ENCODE measurements at regions not wholly inside any gene's neighbourhood (a gene's known extent, or its start where the extent isn't known, plus 50 kb on each side); places are given as distances from the start of the nearest gene placed in this dataset.

DNA sequence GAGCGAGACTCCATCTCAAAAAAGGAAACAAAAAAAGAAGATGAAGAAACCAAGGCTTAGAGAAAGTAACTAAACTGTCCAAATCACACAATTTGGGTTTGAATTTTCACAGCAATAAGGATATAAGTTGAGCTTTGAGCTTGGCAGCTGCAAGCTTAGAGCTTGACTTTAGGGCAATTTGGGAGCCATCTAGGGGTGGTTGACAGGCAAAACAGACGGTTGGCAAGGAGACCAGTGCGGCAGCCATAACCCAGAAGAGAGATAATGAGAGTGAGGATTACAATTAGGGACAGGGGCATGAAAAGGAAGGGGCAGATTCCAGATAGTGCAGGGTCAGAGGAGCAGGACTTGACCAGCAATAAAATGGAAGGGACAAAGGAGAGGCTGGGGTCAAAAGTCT is 382.2 kb upstream of the HNRNPA3 start:
- H3K27ac ChIP-seq: no peak overlapping the region
- H3K4me3 ChIP-seq: no peak overlapping the region
- TF ChIP-seq, protein P1, sequence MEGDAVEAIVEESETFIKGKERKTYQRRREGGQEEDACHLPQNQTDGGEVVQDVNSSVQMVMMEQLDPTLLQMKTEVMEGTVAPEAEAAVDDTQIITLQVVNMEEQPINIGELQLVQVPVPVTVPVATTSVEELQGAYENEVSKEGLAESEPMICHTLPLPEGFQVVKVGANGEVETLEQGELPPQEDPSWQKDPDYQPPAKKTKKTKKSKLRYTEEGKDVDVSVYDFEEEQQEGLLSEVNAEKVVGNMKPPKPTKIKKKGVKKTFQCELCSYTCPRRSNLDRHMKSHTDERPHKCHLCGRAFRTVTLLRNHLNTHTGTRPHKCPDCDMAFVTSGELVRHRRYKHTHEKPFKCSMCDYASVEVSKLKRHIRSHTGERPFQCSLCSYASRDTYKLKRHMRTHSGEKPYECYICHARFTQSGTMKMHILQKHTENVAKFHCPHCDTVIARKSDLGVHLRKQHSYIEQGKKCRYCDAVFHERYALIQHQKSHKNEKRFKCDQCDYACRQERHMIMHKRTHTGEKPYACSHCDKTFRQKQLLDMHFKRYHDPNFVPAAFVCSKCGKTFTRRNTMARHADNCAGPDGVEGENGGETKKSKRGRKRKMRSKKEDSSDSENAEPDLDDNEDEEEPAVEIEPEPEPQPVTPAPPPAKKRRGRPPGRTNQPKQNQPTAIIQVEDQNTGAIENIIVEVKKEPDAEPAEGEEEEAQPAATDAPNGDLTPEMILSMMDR (IDR thresholded peaks at IDR 0.05): no peak
- ATAC-seq (no peak), DNase-seq (no peak)
- intact Hi-C loops (cut with DNase I): no loop called here
- no peaks in the 10 kb centered on the region for H3K36me3 ChIP-seq
- H3K27me3 ChIP-seq: peaks cover 6% of the 10 kb centered on the region
- no peaks in the 10 kb centered on the region for H3K9me3 ChIP-seq
- H3K4me1 ChIP-seq: no peaks in the 10 kb centered on the region

DNA sequence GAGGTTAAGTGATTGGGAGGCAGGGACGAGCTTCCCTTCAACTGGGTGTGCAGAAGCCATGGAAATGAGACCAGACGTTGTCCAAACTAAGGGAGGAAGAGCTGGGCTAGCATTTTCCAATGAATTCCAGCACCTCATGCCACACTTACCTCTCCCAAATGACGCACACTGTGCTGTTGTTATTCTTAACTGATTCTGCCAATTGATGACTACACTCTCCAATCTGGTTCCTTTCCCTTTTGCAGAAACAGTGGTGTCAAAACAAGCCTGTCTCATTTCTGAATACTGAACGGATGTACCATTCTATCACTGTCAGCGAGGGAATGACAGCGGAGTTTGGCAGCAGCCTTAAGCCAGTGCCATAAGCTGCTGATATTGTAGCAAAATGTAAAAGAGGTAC is 380.5 kb upstream of the HNRNPA3 start:
- no peak overlapping the region for H3K4me3 ChIP-seq
- no peaks in the 10 kb centered on the region for H3K4me1 ChIP-seq
- ATAC-seq (no peak), DNase-seq (no peak)
- peaks cover 6% of the 10 kb centered on the region for H3K27me3 ChIP-seq
- no peaks in the 10 kb centered on the region for H3K9me3 ChIP-seq
- TF ChIP-seq, protein P1 (IDR thresholded peaks at IDR 0.05): no peak
- H3K36me3 ChIP-seq: no peaks in the 10 kb centered on the region
- intact Hi-C loops (cut with DNase I): no loop called here
- H3K27ac ChIP-seq: no peak overlapping the region

DNA sequence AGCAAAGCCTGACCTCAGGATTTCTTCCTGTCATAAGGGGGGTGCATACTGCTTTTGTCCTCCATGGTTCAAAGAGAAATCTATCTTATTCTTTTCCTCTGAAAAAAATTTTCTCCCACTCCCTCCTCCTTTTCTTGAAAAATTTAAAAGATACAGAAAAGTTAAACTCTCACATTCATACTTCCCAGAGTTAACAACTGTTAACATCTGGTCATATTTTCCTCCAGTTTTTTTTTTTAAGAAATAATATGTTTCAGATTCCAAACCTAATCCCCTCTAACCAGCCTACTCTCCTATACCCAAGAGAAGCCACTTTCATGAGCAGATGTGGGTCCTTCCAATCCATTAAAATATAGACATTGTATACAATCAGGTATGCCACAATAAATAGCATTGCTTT is 378.9 kb upstream of the HNRNPA3 start:
- no peak overlapping the region for H3K27ac ChIP-seq
- DNase-seq (no peak), ATAC-seq (no peak)
- no peaks in the 10 kb centered on the region for H3K36me3 ChIP-seq
- H3K27me3 ChIP-seq: peaks cover 6% of the 10 kb centered on the region
- no peaks in the 10 kb centered on the region for H3K4me1 ChIP-seq
- H3K4me3 ChIP-seq: no peak overlapping the region
- H3K9me3 ChIP-seq: no peaks in the 10 kb centered on the region
- intact Hi-C loops (cut with DNase I): no loop called here
- TF ChIP-seq, protein P1 (IDR thresholded peaks at IDR 0.05): no peak

DNA sequence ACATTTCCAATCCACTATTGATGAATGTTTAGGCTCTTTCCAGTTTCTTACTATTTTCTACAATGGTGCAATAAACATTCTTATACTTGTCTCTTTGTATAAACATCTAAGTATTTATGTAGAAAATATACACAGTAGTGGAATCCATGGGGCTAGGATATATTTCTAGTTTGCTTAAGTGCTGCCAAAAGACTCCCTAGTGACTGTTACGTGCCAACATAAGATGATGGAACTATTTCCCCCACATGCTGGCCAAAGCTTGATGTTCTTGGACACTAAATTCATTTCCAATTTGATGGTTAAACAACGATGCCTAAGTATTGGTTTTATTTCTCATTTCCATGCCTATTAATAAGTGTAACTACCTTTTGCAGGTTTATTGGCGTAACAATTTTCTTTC is 378.4 kb upstream of the HNRNPA3 start:
- no peak for DNase-seq
- no peaks in the 10 kb centered on the region for H3K4me1 ChIP-seq
- intact Hi-C loops (cut with DNase I): no loop called here

DNA sequence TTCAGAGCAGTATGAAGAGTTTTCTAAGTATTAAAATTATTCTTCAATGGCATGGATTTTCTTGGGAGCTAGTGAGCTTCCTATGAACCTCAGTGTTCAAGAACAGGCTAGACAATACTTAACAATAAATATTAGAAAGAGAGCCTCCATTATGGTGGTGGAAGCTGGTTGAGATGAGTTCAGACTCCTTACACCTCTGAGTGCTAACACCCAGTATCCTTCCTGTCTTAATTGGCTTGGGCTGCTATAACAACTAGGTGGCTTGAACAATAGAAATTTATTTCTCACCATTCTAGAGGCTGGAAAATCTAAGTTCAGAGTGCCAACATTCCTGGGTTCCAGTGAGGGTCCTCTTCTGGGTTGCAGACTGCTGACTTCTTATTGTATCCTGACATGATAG is 369.4 kb upstream of the HNRNPA3 start:
- TF ChIP-seq, protein P1 (IDR thresholded peaks at IDR 0.05): no peak
- H3K9me3 ChIP-seq: no peaks in the 10 kb centered on the region
- no peaks in the 10 kb centered on the region for H3K4me1 ChIP-seq
- no peak overlapping the region for H3K27ac ChIP-seq
- H3K36me3 ChIP-seq: no peaks in the 10 kb centered on the region
- no peaks in the 10 kb centered on the region for H3K27me3 ChIP-seq
- ATAC-seq: no peak
- no peak for DNase-seq
- no peak overlapping the region for H3K4me3 ChIP-seq
- intact Hi-C loops (cut with DNase I): no loop called here

More for the DNA sequence above, 378.4 kb upstream of the HNRNPA3 start:
- TF ChIP-seq, protein P1 (IDR thresholded peaks at IDR 0.05): no peak
- Histone ChIP-seq H3K4me3 (no peak overlapping the region), H3K36me3 (no peaks in the 10 kb centered on the region), H3K27ac (no peak overlapping the region), H3K9me3 (no peaks in the 10 kb centered on the region), H3K27me3 (no peaks in the 10 kb centered on the region)
- no peak for ATAC-seq

DNA sequence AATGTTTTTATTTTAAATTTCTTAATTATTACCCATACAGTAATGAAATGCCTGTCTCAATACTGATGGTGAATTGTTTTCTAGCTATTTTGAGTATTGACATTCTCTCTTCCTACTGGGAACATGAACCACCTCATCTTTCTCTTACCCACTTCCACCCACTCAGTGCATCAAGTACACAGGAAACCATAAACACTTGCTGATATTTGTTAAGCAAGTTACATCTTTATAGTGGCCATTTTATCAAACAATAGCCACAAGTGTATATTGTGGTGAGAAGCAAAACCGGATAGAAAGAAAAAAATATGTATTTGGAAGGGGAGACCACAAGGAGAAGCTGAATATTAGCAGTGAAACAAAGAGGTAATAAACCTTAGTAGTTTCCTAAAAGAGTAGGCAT is 368.1 kb upstream of the HNRNPA3 start:
- intact Hi-C loops (cut with DNase I): no loop called here
- H3K9me3 ChIP-seq: no peaks in the 10 kb centered on the region
- no peak overlapping the region for H3K4me3 ChIP-seq
- DNase-seq (no peak), ATAC-seq (no peak)
- no peak overlapping the region for H3K27ac ChIP-seq
- TF ChIP-seq, protein P1 (IDR thresholded peaks at IDR 0.05): no peak
- no peaks in the 10 kb centered on the region for H3K4me1 ChIP-seq
- H3K27me3 ChIP-seq: no peaks in the 10 kb centered on the region
- H3K36me3 ChIP-seq: no peaks in the 10 kb centered on the region

Measured in upper lobe of right lung (tissue), 1 donor.